K562 (cell line): ENCODE measurements at regions not wholly inside any gene's neighbourhood (a gene's known extent, or its start where the extent isn't known, plus 50 kb on each side); places are given as distances from the start of the nearest gene placed in this dataset.

Source experiments
- CREB1 ChIP-seq, 2 experiments: sonication (generic) in 1 of 2; formaldehyde crosslinking in 1 of 2; IDR thresholded peaks; 2 replicates each; pipeline versions ENCODE4 v1.6.1 to v1.8.0; 2012 to 2022; ENCODE audit warnings: inconsistent platforms in 1 of 2, mild to moderate bottlenecking in 1 of 2, missing genetic modification reagents in 1 of 2, moderate library complexity in 1 of 2
- CTCF ChIP-seq, 3 experiments: IDR thresholded peaks in 2 of 3; conservative IDR thresholded peaks in 1 of 3; 2 replicates each; pipeline ENCODE4 v1.5.1; 2011 to 2012; ENCODE audit warnings: low read length in 3 of 3, mild to moderate bottlenecking in 3 of 3, control low read depth in 2 of 3, improper control_type of control experiment in 1 of 3, inconsistent platforms in 1 of 3, low read depth in 1 of 3, mixed read lengths in 1 of 3, moderate library complexity in 1 of 3; ENCODE audit not compliant: insufficient read depth in 2 of 3
- IRF2 ChIP-seq: sonication (generic); formaldehyde crosslinking; IDR thresholded peaks from 2 replicates; pipeline ENCODE4 v1.8.1; 2022; ENCODE audit warnings: mild to moderate bottlenecking, missing genetic modification reagents
- L3MBTL2 ChIP-seq: fragments of 450-650 bp; IDR thresholded peaks from 2 replicates; pipeline ENCODE4 v1.6.1; 2016; ENCODE audit warnings: mild to moderate bottlenecking, moderate library complexity
- MTF1 ChIP-seq: fragments of 250-450 bp; sonication (Bioruptor Pico); IDR thresholded peaks from 2 replicates; pipeline ENCODE4 v1.9.0; 2021; ENCODE audit warnings: moderate library complexity, mild to moderate bottlenecking, inconsistent platforms, borderline replicate concordance
- POLR2A ChIP-seq: fragments of 450-650 bp; conservative IDR thresholded peaks from 2 replicates; pipeline ENCODE4 v1.6.1; 2016
- SAFB2 ChIP-seq: fragments of 200-400 bp; formaldehyde crosslinking; IDR thresholded peaks from 2 replicates; pipeline ENCODE4 v1.6.1; 2018; ENCODE audit warnings: borderline replicate concordance, low read length, low read depth, moderate library complexity; ENCODE audit not compliant: severe bottlenecking
- ZNF175 ChIP-seq: fragments of 200-800 bp; sonication (Bioruptor generic); IDR thresholded peaks from 2 replicates; pipeline ENCODE4 v1.6.1; 2016; ENCODE audit warnings: low read depth, mild to moderate bottlenecking, missing genetic modification characterization, missing compliant biosample characterization

- TF ChIP-seq SAFB2 (no peak), CTCF (IDR thresholded peaks at IDR 0.05 in 2 of 3, conservative IDR thresholded peaks at IDR 0.05 in 1 of 3; ENCODE audit: insufficient read depth in 2 of 3, low read depth in 1 of 3, low read length in 3 of 3) (no peak), IRF2 (CRISPR knock-in tag) (no peak), CREB1 (IDR thresholded peaks at IDR 0.05) (no peak), CREB1 (CRISPR knock-in tag; IDR thresholded peaks at IDR 0.05) (no peak), ZNF175 (CRISPR knock-in tag) (no peak), MTF1 (CRISPR knock-in tag) (no peak), POLR2A (no peak), L3MBTL2 (no peak)
Observed at GRCh38 chr13:84332346-84332745, 450.1 kb upstream of the SLITRK1 start.
